HCT116 (cell line): ENCODE measurements at regions not wholly inside any gene's neighbourhood (a gene's known extent, or its start where the extent isn't known, plus 50 kb on each side); places are given as distances from the start of the nearest gene placed in this dataset.

Experiments used
- ATF3 ChIP-seq: IDR thresholded peaks from 2 replicates; pipeline ENCODE4 v1.6.1; 2012
- CTCF ChIP-seq, 3 experiments: fragments of 200-600 bp in 1 of 3; sonication (generic) in 1 of 3; IDR thresholded peaks in 2 of 3; conservative IDR thresholded peaks in 1 of 3; 2 replicates each; pipeline ENCODE4 v1.5.1; 2012 to 2017; ENCODE audit warnings: low read depth in 2 of 3, low read length in 2 of 3, antibody characterized with exemption in 1 of 3, borderline replicate concordance in 1 of 3, control low read depth in 1 of 3, mild to moderate bottlenecking in 1 of 3, mixed read lengths in 1 of 3, mixed run types in 1 of 3, moderate library complexity in 1 of 3; ENCODE audit not compliant: insufficient read depth in 1 of 3
- EZH2 ChIP-seq: fragments of 200-600 bp; sonication (generic); IDR thresholded peaks from 2 replicates; pipeline ENCODE4 v1.6.1; 2017; ENCODE audit warnings: antibody characterized with exemption, mixed run types
- EZH2phosphoT487 ChIP-seq: fragments of 200-600 bp; IDR thresholded peaks from 2 replicates; pipeline ENCODE4 v1.6.1; 2018; ENCODE audit warnings: antibody characterized with exemption, borderline replicate concordance
- MAX ChIP-seq: IDR thresholded peaks from 2 replicates; pipeline ENCODE4 v1.6.1; 2012
- POLR2A ChIP-seq: IDR thresholded peaks from 2 replicates; pipeline ENCODE4 v1.7.0; 2011; ENCODE audit warnings: borderline replicate concordance; ENCODE audit not compliant: insufficient read depth, insufficient read length; ENCODE audit errors: extremely low read depth
- POLR2AphosphoS5 ChIP-seq: IDR thresholded peaks from 2 replicates; pipeline ENCODE4 v1.6.1; 2011; ENCODE audit warnings: mild to moderate bottlenecking, low read depth, low read length, moderate library complexity
- REST ChIP-seq: IDR thresholded peaks from 2 replicates; pipeline ENCODE4 v1.6.1; 2012; ENCODE audit warnings: low read depth
- SIN3A ChIP-seq: IDR thresholded peaks from 2 replicates; pipeline ENCODE4 v1.6.1; 2012; ENCODE audit warnings: low read depth
- SRF ChIP-seq: IDR thresholded peaks from 2 replicates; pipeline ENCODE4 v1.6.1; 2012; ENCODE audit warnings: low read depth
- ZNF274 ChIP-seq: fragments of 200-500 bp; sonication (Bioruptor generic); IDR thresholded peaks from 2 replicates; pipeline ENCODE4 v1.6.1; 2014; ENCODE audit warnings: mild to moderate bottlenecking, low read depth, low read length, inconsistent platforms

GRCh38 chr6:28712982-28713381, 187.3 kb downstream of the GPX5 start:
- TF ChIP-seq CTCF (IDR thresholded peaks at IDR 0.05 in 2 of 3, conservative IDR thresholded peaks at IDR 0.05 in 1 of 3; ENCODE audit: borderline replicate concordance in 1 of 3, insufficient read depth in 1 of 3, low read depth in 2 of 3, low read length in 2 of 3), result no peak
- TF ChIP-seq POLR2AphosphoS5, result no peak
- TF ChIP-seq POLR2A, result no peak
- TF ChIP-seq REST, result no peak
- no peak for TF ChIP-seq SRF
- no peak for TF ChIP-seq ATF3
- no peak for TF ChIP-seq EZH2phosphoT487
- no peak for TF ChIP-seq SIN3A
- TF ChIP-seq ZNF274, result no peak
- no peak for TF ChIP-seq EZH2
- no peak for TF ChIP-seq MAX
